ENCODE measurements at regions not wholly inside any gene's neighbourhood (a gene's known extent, or its start where the extent isn't known, plus 50 kb on each side); places are given as distances from the start of the nearest gene placed in this dataset.

DNA sequence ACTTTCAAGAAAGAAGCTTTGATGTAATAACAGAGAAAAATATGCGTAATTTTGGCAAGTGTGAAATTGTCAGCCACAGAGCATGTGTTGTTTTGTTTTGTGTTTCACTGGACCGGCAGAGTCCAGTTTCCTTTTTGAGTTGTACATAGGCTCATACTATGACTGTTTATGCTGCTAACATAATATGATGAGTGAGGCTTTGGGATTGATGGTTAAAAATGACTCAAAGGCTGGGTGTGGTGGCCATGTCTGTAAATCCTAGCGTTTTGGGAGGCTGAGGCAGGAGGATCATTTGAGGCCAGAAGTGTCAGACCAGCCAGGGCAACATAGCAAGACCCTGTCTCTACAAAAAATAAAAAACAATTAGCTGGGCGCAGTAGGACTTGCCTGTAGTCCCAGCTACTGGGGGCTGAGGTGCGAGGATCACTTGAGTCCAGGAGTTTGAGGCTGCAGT lies 487.9 kb downstream of the PCNX1 start:
- no peaks in the 10 kb centered on the region for H3K36me3 ChIP-seq (ENCODE audit: insufficient read depth, low read length)
- no peak overlapping the region for H3K4me2 ChIP-seq (ENCODE audit: low read length)
- H3K79me2 ChIP-seq (replicated peaks; ENCODE audit: insufficient read depth, low read length), result no peaks in the 10 kb centered on the region
- H3F3A ChIP-seq (ENCODE audit: insufficient read depth, low read length, poor library complexity, severe bottlenecking), result no peaks in the 10 kb centered on the region
- H3K4me3 ChIP-seq (ENCODE audit: low read length), result no peak overlapping the region
- H2AFZ ChIP-seq (ENCODE audit: low read depth, low read length), result no peak overlapping the region
- TF ChIP-seq, protein P1, sequence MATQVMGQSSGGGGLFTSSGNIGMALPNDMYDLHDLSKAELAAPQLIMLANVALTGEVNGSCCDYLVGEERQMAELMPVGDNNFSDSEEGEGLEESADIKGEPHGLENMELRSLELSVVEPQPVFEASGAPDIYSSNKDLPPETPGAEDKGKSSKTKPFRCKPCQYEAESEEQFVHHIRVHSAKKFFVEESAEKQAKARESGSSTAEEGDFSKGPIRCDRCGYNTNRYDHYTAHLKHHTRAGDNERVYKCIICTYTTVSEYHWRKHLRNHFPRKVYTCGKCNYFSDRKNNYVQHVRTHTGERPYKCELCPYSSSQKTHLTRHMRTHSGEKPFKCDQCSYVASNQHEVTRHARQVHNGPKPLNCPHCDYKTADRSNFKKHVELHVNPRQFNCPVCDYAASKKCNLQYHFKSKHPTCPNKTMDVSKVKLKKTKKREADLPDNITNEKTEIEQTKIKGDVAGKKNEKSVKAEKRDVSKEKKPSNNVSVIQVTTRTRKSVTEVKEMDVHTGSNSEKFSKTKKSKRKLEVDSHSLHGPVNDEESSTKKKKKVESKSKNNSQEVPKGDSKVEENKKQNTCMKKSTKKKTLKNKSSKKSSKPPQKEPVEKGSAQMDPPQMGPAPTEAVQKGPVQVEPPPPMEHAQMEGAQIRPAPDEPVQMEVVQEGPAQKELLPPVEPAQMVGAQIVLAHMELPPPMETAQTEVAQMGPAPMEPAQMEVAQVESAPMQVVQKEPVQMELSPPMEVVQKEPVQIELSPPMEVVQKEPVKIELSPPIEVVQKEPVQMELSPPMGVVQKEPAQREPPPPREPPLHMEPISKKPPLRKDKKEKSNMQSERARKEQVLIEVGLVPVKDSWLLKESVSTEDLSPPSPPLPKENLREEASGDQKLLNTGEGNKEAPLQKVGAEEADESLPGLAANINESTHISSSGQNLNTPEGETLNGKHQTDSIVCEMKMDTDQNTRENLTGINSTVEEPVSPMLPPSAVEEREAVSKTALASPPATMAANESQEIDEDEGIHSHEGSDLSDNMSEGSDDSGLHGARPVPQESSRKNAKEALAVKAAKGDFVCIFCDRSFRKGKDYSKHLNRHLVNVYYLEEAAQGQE (IDR thresholded peaks at IDR 0.05; ENCODE audit: borderline replicate concordance), result no peak
- TF ChIP-seq EZH2 (IDR thresholded peaks at IDR 0.05; ENCODE audit: borderline replicate concordance, insufficient read depth, low read length, poor library complexity, severe bottlenecking) (no peak), TAF1 (IDR thresholded peaks at IDR 0.05; ENCODE audit: low read depth) (no peak), EP300 (conservative IDR thresholded peaks at IDR 0.05; ENCODE audit: poor library complexity, severe bottlenecking) (no peak), SMC3 (conservative IDR thresholded peaks at IDR 0.05; ENCODE audit: poor library complexity) (no peak), POLR2AphosphoS5 (IDR thresholded peaks at IDR 0.05) (no peak), MXI1 (conservative IDR thresholded peaks at IDR 0.05; ENCODE audit: poor library complexity, severe bottlenecking) (no peak), RAD21 (conservative IDR thresholded peaks at IDR 0.05) (no peak)
- TF ChIP-seq, protein P2, sequence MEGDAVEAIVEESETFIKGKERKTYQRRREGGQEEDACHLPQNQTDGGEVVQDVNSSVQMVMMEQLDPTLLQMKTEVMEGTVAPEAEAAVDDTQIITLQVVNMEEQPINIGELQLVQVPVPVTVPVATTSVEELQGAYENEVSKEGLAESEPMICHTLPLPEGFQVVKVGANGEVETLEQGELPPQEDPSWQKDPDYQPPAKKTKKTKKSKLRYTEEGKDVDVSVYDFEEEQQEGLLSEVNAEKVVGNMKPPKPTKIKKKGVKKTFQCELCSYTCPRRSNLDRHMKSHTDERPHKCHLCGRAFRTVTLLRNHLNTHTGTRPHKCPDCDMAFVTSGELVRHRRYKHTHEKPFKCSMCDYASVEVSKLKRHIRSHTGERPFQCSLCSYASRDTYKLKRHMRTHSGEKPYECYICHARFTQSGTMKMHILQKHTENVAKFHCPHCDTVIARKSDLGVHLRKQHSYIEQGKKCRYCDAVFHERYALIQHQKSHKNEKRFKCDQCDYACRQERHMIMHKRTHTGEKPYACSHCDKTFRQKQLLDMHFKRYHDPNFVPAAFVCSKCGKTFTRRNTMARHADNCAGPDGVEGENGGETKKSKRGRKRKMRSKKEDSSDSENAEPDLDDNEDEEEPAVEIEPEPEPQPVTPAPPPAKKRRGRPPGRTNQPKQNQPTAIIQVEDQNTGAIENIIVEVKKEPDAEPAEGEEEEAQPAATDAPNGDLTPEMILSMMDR (IDR thresholded peaks at IDR 0.05; ENCODE audit: poor library complexity, severe bottlenecking), result no peak
- no peaks in the 10 kb centered on the region for H3K9me2 ChIP-seq (ENCODE audit: insufficient read depth, low read length)
- H3K9ac ChIP-seq (ENCODE audit: low read length), result no peak overlapping the region
- no peaks in the 10 kb centered on the region for H4K20me1 ChIP-seq (ENCODE audit: insufficient read depth)
- H3K9me3 ChIP-seq (ENCODE audit: low read length), result no peaks in the 10 kb centered on the region
- no peaks in the 10 kb centered on the region for H3K27me3 ChIP-seq (ENCODE audit: insufficient read depth, low read depth, low read length)
- H3K27ac ChIP-seq (ENCODE audit: low read length), result no peak overlapping the region

DNA sequence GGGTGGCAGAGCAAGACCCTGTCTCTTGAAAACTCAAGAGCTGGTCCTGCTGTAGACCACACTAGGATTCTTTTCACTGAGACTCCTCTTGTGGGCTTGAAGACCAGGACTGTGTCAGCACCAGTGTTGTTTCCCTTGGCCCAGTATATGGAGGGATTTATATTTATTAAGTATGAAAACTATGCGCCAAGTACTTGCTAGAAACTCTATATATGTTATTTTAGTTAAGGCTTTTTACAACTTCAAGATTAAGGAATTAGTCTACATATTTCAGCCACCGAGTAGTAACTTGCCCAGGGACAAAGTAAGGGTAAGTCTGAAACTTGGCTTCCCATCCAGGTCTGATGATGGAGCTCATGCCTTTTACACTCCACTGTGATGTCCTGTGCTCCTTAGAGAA lies 488.4 kb downstream of the PCNX1 start:
- no peaks in the 10 kb centered on the region for H3K79me2 ChIP-seq (replicated peaks; ENCODE audit: insufficient read depth, low read length)
- H3F3A ChIP-seq (ENCODE audit: insufficient read depth, low read length, poor library complexity, severe bottlenecking), result no peaks in the 10 kb centered on the region
- no peaks in the 10 kb centered on the region for H3K9me2 ChIP-seq (ENCODE audit: insufficient read depth, low read length)
- H3K36me3 ChIP-seq (ENCODE audit: insufficient read depth, low read length), result no peaks in the 10 kb centered on the region
- no peaks in the 10 kb centered on the region for H3K9me3 ChIP-seq (ENCODE audit: low read length)
- TF ChIP-seq, protein P2 (IDR thresholded peaks at IDR 0.05; ENCODE audit: poor library complexity, severe bottlenecking), result no peak
- TF ChIP-seq POLR2AphosphoS5 (IDR thresholded peaks at IDR 0.05) (no peak), MXI1 (conservative IDR thresholded peaks at IDR 0.05; ENCODE audit: poor library complexity, severe bottlenecking) (no peak), TAF1 (IDR thresholded peaks at IDR 0.05; ENCODE audit: low read depth) (no peak)
- H3K27me3 ChIP-seq (ENCODE audit: insufficient read depth, low read depth, low read length), result no peaks in the 10 kb centered on the region
- no peak overlapping the region for H3K9ac ChIP-seq (ENCODE audit: low read length)
- no peak overlapping the region for H2AFZ ChIP-seq (ENCODE audit: low read depth, low read length)
- no peak overlapping the region for H3K27ac ChIP-seq (ENCODE audit: low read length)
- no peak overlapping the region for H3K4me2 ChIP-seq (ENCODE audit: low read length)
- H3K4me3 ChIP-seq (ENCODE audit: low read length), result no peak overlapping the region
- H4K20me1 ChIP-seq (ENCODE audit: insufficient read depth), result no peaks in the 10 kb centered on the region
